HepG2 (cell line): ENCODE measurements at regions not wholly inside any gene's neighbourhood (a gene's known extent, or its start where the extent isn't known, plus 50 kb on each side); places are given as distances from the start of the nearest gene placed in this dataset.

Experiments used
- ATAC-seq: fragments of 200-7000 bp; cut with Tn5 transposase; 3 replicates; pipeline ENCODE4 v1.9.1; 2020; ENCODE audit warnings: mild to moderate bottlenecking, moderate library complexity
- BruUV-seq: library from RNA; stranded (reverse); fragments of 400-500 nt; replicated peaks from 2 replicates; lab custom pipeline; 2021; lab: Mats Ljungman, UMichigan
- CTCF ChIA-PET: fragments of 300-600 bp; formaldehyde crosslinking; extraction: SDS; loops from one replicate; lab custom pipeline; 2021; ENCODE audit warnings: low total read pairs, inconsistent platforms, low intra/inter-chr PET ratio; lab: Yijun Ruan, JAX
- POLR2A ChIA-PET: fragments of 350-600 bp; sonication (Branson Sonifier 250); formaldehyde crosslinking; loops from one replicate; lab custom pipeline; 2020; ENCODE audit warnings: antibody characterized with exemption, inconsistent platforms; lab: Yijun Ruan, JAX
- DNase-seq: peaks from one replicate; pipeline ENCODE4 v3.0.0-alpha.2; 2015; ENCODE audit warnings: low spot score
- FAIRE-seq: peaks from 3 replicates; lab custom pipeline; 2011; peaks lifted over from hg19 to GRCh38; lab: Jason Lieb, UNC
- H2AFZ ChIP-seq: one replicate; pipeline ENCODE4 v1.6.1; 2011; ENCODE audit warnings: low read length, inconsistent platforms
- H3K27ac ChIP-seq: fragments of 300-600 bp; 3 replicates; pipeline ENCODE4 v1.8.0; 2011; ENCODE audit warnings: mixed run types, mild to moderate bottlenecking, mixed read lengths, low read length, inconsistent platforms; ENCODE audit not compliant: insufficient read depth; ENCODE audit errors: extremely low read length
- H3K27me3 ChIP-seq, 2 experiments: fragments of 200-600 bp in 1 of 2; 2 replicates in 1 of 2; 3 replicates in 1 of 2; pipeline versions ENCODE4 v1.6.0 to v1.8.0; 2011; ENCODE audit warnings: low read length in 2 of 2, mild to moderate bottlenecking in 2 of 2, moderate library complexity in 2 of 2, inconsistent platforms in 1 of 2; ENCODE audit not compliant: insufficient read depth in 2 of 2, control insufficient read depth in 1 of 2
- H3K36me3 ChIP-seq, 2 experiments: fragments of 200-600 bp in 1 of 2; replicated peaks in 1 of 2; 2 replicates in 1 of 2; 3 replicates in 1 of 2; pipeline versions ENCODE4 v1.5.1 to v1.8.0; 2011; ENCODE audit warnings: low read length in 2 of 2, inconsistent platforms in 1 of 2; ENCODE audit not compliant: insufficient read depth in 2 of 2, control insufficient read depth in 1 of 2
- H3K4me1 ChIP-seq: 2 replicates; pipeline ENCODE4 v1.5.1; 2012; ENCODE audit warnings: low read length, inconsistent platforms; ENCODE audit not compliant: insufficient read depth
- H3K4me2 ChIP-seq: 2 replicates; pipeline ENCODE4 v1.6.0; 2011; ENCODE audit warnings: low read depth, low read length, inconsistent platforms
- H3K4me3 ChIP-seq, 3 experiments: fragments of 200-600 bp in 1 of 3; sonication (generic), shearing (Covaris generic) in 1 of 3; replicated peaks in 1 of 3; 2 replicates each; pipeline ENCODE4 v1.5.1; 2011 to 2016; ENCODE audit warnings: low read length in 3 of 3, inconsistent platforms in 2 of 3, low read depth in 2 of 3, mild to moderate bottlenecking in 2 of 3, control low read depth in 1 of 3, mixed read lengths in 1 of 3; ENCODE audit not compliant: insufficient read depth in 1 of 3
- H3K79me2 ChIP-seq: one replicate; pipeline ENCODE4 v1.6.1; 2011; ENCODE audit warnings: low read length, inconsistent platforms; ENCODE audit not compliant: insufficient read depth
- H3K9ac ChIP-seq: 2 replicates; pipeline ENCODE4 v1.6.0; 2011; ENCODE audit warnings: mild to moderate bottlenecking, low read depth, low read length, inconsistent platforms; ENCODE audit not compliant: insufficient read depth
- H3K9me3 ChIP-seq: 2 replicates; pipeline ENCODE4 v1.5.1; 2012; ENCODE audit warnings: mild to moderate bottlenecking, low read length
- H4K20me1 ChIP-seq: 2 replicates; pipeline ENCODE4 v1.6.0; 2011; ENCODE audit warnings: inconsistent platforms, mild to moderate bottlenecking, low read length, moderate library complexity; ENCODE audit not compliant: insufficient read depth
- CREB1 ChIP-seq, 2 experiments: fragments of 450-650 bp in 1 of 2; IDR thresholded peaks; 2 replicates each; pipeline ENCODE4 v1.6.1; 2016 to 2017; ENCODE audit warnings: control low read depth in 1 of 2, mild to moderate bottlenecking in 1 of 2, missing compliant biosample characterization in 1 of 2, missing genetic modification characterization in 1 of 2
- HNF4A ChIP-seq: sonication (generic); formaldehyde crosslinking; IDR thresholded peaks from 2 replicates; pipeline ENCODE4 v1.4.0; 2020; ENCODE audit warnings: missing genetic modification reagents
- SETDB1 ChIP-seq: sonication (generic); formaldehyde crosslinking; IDR thresholded peaks from 2 replicates; pipeline ENCODE4 v1.5.1; 2020; ENCODE audit warnings: missing genetic modification reagents, mild to moderate bottlenecking, borderline replicate concordance
- SOX5 ChIP-seq: IDR thresholded peaks from 2 replicates; pipeline ENCODE4 v1.6.1; 2016; ENCODE audit warnings: borderline replicate concordance
- TARDBP ChIP-seq: sonication (generic); formaldehyde crosslinking; IDR thresholded peaks from 2 replicates; pipeline ENCODE4 v1.8.0; 2022; ENCODE audit warnings: mild to moderate bottlenecking, missing genetic modification reagents
- ZBTB38 ChIP-seq: sonication (generic); formaldehyde crosslinking; IDR thresholded peaks from 2 replicates; pipeline ENCODE4 v1.5.1; 2020; ENCODE audit warnings: mild to moderate bottlenecking, missing genetic modification reagents
- ZNF136 ChIP-seq: sonication (generic); formaldehyde crosslinking; IDR thresholded peaks from 2 replicates; pipeline ENCODE4 v1.8.1; 2022; ENCODE audit warnings: low read depth, mild to moderate bottlenecking, moderate library complexity, missing genetic modification reagents
- ZNF30 ChIP-seq: sonication (generic); formaldehyde crosslinking; IDR thresholded peaks from 2 replicates; pipeline ENCODE4 v1.5.0; 2020; ENCODE audit warnings: mild to moderate bottlenecking, missing genetic modification reagents
- ZNF709 ChIP-seq: sonication (generic); formaldehyde crosslinking; IDR thresholded peaks from 2 replicates; pipeline ENCODE4 v1.5.0; 2020; ENCODE audit warnings: mild to moderate bottlenecking, missing genetic modification reagents
- WGBS: methylation state at CpG from one replicate; pipeline ENCODE4 v1.1.6; 2017; ENCODE audit warnings: low lambda C conversion rate; 5-methylcytosine and 5-hydroxymethylcytosine counted together
- in situ Hi-C: cut with HindIII; loops from 2 replicates; pipeline ENCODE4 v1.10.0; 2017; ENCODE audit warnings: low pct_unique_long_range_greater_than_20kb; ENCODE audit not compliant: extremely low pct_ligation_motif_present
- intact Hi-C: fragments of 100-400 bp; cut with micrococcal nuclease; formaldehyde crosslinking; loops from one replicate; pipeline ENCODE4 v1.10.0; 2022; ENCODE audit not compliant: unreplicated experiment
- TF ChIP-seq, protein P1 (sequence below): sonication (generic); formaldehyde crosslinking; IDR thresholded peaks from 2 replicates; pipeline ENCODE4 v1.8.1; 2023; ENCODE audit warnings: mild to moderate bottlenecking, inconsistent platforms, moderate library complexity, missing genetic modification reagents, borderline replicate concordance

- in situ Hi-C loops (loop anchor here (25.0 kb wide), 1 partner anchor 88 kb away; no protein-coding TSS in a partner anchor), intact Hi-C loops (no loop called here)
- WGBS = 5% methylated on average over 4 of the region's 4 CpGs
- Histone ChIP-seq H3K4me1 (no peaks in the 10 kb centered on the region), H3K27ac (no peak overlapping the region), H4K20me1 (no peaks in the 10 kb centered on the region), H3K4me2 (no peak overlapping the region), H3K79me2 (no peaks in the 10 kb centered on the region), H3K9ac (no peak overlapping the region), H2AFZ (no peak overlapping the region), H3K9me3 (peaks cover 15% of the 10 kb centered on the region; the same call in 1 of the 2 replicates), H3K4me3 (no peak overlapping the region), H3K27me3 (no peaks in the 10 kb centered on the region), H3K36me3 (no peaks in the 10 kb centered on the region)
- no peak for ATAC-seq
- POLR2A ChIA-PET = no interaction called here
- no peak for FAIRE-seq
- CTCF ChIA-PET = no interaction called here
- TF ChIP-seq ZNF709 (CRISPR knock-in tag) (no peak), CREB1 (IDR thresholded peaks at IDR 0.05) (0 out of 2 replicates have a peak, but pooled peaks have one; percentile 12), CREB1 (CRISPR knock-in tag; IDR thresholded peaks at IDR 0.05) (no peak), SOX5 (CRISPR knock-in tag) (no peak)
- BruUV-seq = no TSS peak
- DNase-seq = no peak
These were observed 701.4 kb upstream of the LMCD1 start for GRCh38 chr3:7800006-7800780.

DNA sequence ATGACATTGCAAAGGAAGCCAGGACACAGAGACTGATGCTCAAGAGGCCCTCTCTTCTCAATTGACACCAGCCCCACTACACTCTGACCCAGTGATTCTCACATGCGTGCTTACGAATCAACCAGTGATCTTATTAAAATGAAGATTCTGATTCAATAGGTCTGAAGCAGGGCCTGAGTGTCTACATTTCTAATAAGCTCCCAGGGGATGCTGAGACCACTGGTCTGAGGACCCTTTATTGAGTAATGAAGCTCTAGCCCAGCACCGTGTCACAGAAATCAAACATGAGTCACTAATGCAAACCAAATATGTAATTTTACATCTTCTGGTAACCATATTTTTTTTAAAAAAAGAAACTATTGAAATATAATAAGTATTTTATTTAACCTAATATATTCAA lies 689.1 kb upstream of the LMCD1 start:
- Histone ChIP-seq H3K9ac (no peak overlapping the region), H3K36me3 (no peaks in the 10 kb centered on the region), H3K4me1 (no peaks in the 10 kb centered on the region), H3K27me3 (no peaks in the 10 kb centered on the region), H3K79me2 (no peaks in the 10 kb centered on the region), H4K20me1 (no peaks in the 10 kb centered on the region), H3K9me3 (peaks cover 51% of the 10 kb centered on the region), H3K4me2 (no peak overlapping the region), H3K27ac (no peak overlapping the region), H3K4me3 (no peak overlapping the region), H2AFZ (no peak overlapping the region)
- DNase-seq = no peak
- no peak for TF ChIP-seq HNF4A (CRISPR knock-in tag)
- no peak for TF ChIP-seq SETDB1 (CRISPR knock-in tag)
- no peak for TF ChIP-seq TARDBP (CRISPR knock-in tag)
- no peak for TF ChIP-seq ZNF136 (CRISPR knock-in tag)
- TF ChIP-seq ZNF30 (CRISPR knock-in tag) = no peak
- no peak for TF ChIP-seq ZBTB38
- TF ChIP-seq, protein P1, sequence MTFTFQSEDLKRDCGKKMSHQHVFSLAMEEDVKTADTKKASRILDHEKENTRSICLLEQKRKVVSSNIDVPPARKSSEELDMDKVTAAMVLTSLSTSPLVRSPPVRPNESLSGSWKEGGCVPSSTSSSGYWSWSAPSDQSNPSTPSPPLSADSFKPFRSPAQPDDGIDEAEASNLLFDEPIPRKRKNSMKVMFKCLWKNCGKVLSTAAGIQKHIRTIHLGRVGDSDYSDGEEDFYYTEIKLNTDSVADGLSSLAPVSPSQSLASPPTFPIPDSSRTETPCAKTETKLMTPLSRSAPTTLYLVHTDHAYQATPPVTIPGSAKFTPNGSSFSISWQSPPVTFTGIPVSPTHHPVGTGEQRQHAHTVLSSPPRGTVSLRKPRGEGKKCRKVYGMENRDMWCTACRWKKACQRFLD (CRISPR knock-in tag) = no peak
- POLR2A ChIA-PET = no interaction called here
- ATAC-seq = no peak
- no TSS peak for BruUV-seq
- CTCF ChIA-PET = no interaction called here
- in situ Hi-C loops = loop anchor here (25.0 kb wide), 1 partner anchor 100 kb away; no protein-coding TSS in a partner anchor
- 30% methylated on average over 3 of the region's 3 CpGs for WGBS
- FAIRE-seq = no peak
- intact Hi-C loops = no loop called here
